Caco-2 (cell line): ENCODE measurements at regions not wholly inside any gene's neighbourhood (a gene's known extent, or its start where the extent isn't known, plus 50 kb on each side); places are given as distances from the start of the nearest gene placed in this dataset.

ENCODE experiments used
- BruUV-seq: library from RNA; stranded (reverse); fragments of 400-500 nt; replicated peaks from 2 replicates; lab custom pipeline; 2021; lab: Mats Ljungman, UMichigan
- CTCF ChIA-PET: fragments of 300-600 bp; sonication (Branson Sonifier 250); formaldehyde crosslinking; loops from one replicate; lab custom pipeline; 2022; ENCODE audit warnings: antibody characterized with exemption; lab: Charles Lee
- POLR2A ChIA-PET: fragments of 300-600 bp; sonication (Branson Sonifier 250); formaldehyde crosslinking; loops from one replicate; lab custom pipeline; 2022; ENCODE audit warnings: antibody characterized with exemption; lab: Charles Lee
- DNase-seq, 2 experiments: peaks; one replicate each; pipeline versions ENCODE4 v3.0.0 to v3.0.0-alpha.2; 2020 to 2022
- H3K27me3 ChIP-seq: replicated peaks from 2 replicates; pipeline ENCODE4 v1.6.0; 2011; ENCODE audit warnings: low read length; ENCODE audit not compliant: control insufficient read depth, insufficient read depth
- H3K36me3 ChIP-seq: 2 replicates; pipeline ENCODE4 v1.5.1; 2011; ENCODE audit warnings: low read length; ENCODE audit not compliant: control insufficient read depth, insufficient read depth
- H3K4me1 ChIP-seq: fragments of 250-450 bp; sonication (Bioruptor Pico); 2 replicates; pipeline ENCODE4 v1.5.1; 2020; ENCODE audit warnings: mild to moderate bottlenecking
- H3K4me3 ChIP-seq: 2 replicates; pipeline ENCODE4 v1.5.1; 2011; ENCODE audit warnings: low read depth, mild to moderate bottlenecking, control low read depth, low read length
- H3K9me3 ChIP-seq: fragments of 250-450 bp; sonication (Bioruptor Pico); 2 replicates; pipeline ENCODE4 v1.5.1; 2020; ENCODE audit warnings: mild to moderate bottlenecking, moderate library complexity
- H3K27ac Mint-ChIP-seq: one replicate; pipeline ENCODE4 v1.8.0; 2022; ENCODE audit warnings: mixed read lengths; ENCODE audit not compliant: unreplicated experiment
- H3K27me3 Mint-ChIP-seq: one replicate; pipeline ENCODE4 v1.8.0; 2022; ENCODE audit warnings: mixed read lengths; ENCODE audit not compliant: insufficient read depth, unreplicated experiment
- H3K36me3 Mint-ChIP-seq: one replicate; pipeline ENCODE4 v1.8.0; 2022; ENCODE audit warnings: mild to moderate bottlenecking, mixed read lengths; ENCODE audit not compliant: insufficient read depth, unreplicated experiment
- H3K4me1 Mint-ChIP-seq: one replicate; pipeline ENCODE4 v1.8.0; 2022; ENCODE audit warnings: low read depth, mixed read lengths; ENCODE audit not compliant: unreplicated experiment
- H3K4me3 Mint-ChIP-seq: one replicate; pipeline ENCODE4 v1.8.0; 2022; ENCODE audit warnings: mild to moderate bottlenecking, moderate library complexity, mixed read lengths; ENCODE audit not compliant: unreplicated experiment
- H3K9me3 Mint-ChIP-seq: one replicate; pipeline ENCODE4 v1.8.0; 2022; ENCODE audit warnings: mixed read lengths; ENCODE audit not compliant: unreplicated experiment
- intact Hi-C: fragments of 100-400 bp; cut with micrococcal nuclease; formaldehyde crosslinking; loops from one replicate; pipeline ENCODE4 v1.10.0; 2022; ENCODE audit not compliant: unreplicated experiment
- TF ChIP-seq, protein P1 (sequence below), 2 experiments: fragments of 200-600 bp in 1 of 2; IDR thresholded peaks; 1 replicate in 1 of 2; 2 replicates in 1 of 2; pipeline versions ENCODE4 v1.5.1 to v1.8.0; 2011 to 2022; ENCODE audit warnings: antibody characterized with exemption in 1 of 2, control low read depth in 1 of 2, inconsistent platforms in 1 of 2, low read depth in 1 of 2, low read length in 1 of 2, mild to moderate bottlenecking in 1 of 2, moderate library complexity in 1 of 2; ENCODE audit not compliant: insufficient read depth in 1 of 2, severe bottlenecking in 1 of 2, unreplicated experiment in 1 of 2

GRCh38 chr9:7367726-7368125, 431.9 kb downstream of the DMAC1 start:
- no peaks in the 10 kb centered on the region for H3K4me1 ChIP-seq
- H3K27ac Mint-ChIP-seq = no peak overlapping the region
- ChIA-PET POLR2A (no interaction called here), CTCF (no interaction called here)
- no peak overlapping the region for H3K4me3 ChIP-seq
- TF ChIP-seq, protein P1, sequence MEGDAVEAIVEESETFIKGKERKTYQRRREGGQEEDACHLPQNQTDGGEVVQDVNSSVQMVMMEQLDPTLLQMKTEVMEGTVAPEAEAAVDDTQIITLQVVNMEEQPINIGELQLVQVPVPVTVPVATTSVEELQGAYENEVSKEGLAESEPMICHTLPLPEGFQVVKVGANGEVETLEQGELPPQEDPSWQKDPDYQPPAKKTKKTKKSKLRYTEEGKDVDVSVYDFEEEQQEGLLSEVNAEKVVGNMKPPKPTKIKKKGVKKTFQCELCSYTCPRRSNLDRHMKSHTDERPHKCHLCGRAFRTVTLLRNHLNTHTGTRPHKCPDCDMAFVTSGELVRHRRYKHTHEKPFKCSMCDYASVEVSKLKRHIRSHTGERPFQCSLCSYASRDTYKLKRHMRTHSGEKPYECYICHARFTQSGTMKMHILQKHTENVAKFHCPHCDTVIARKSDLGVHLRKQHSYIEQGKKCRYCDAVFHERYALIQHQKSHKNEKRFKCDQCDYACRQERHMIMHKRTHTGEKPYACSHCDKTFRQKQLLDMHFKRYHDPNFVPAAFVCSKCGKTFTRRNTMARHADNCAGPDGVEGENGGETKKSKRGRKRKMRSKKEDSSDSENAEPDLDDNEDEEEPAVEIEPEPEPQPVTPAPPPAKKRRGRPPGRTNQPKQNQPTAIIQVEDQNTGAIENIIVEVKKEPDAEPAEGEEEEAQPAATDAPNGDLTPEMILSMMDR (IDR thresholded peaks at IDR 0.05; ENCODE audit: insufficient read depth in 1 of 2, low read depth in 1 of 2, low read length in 1 of 2, severe bottlenecking in 1 of 2, unreplicated experiment in 1 of 2) = no peak
- intact Hi-C loops = no loop called here
- no peak for DNase-seq
- no peaks in the 10 kb centered on the region for H3K9me3 ChIP-seq
- peaks cover 7% of the 10 kb centered on the region for H3K27me3 Mint-ChIP-seq
- H3K4me3 Mint-ChIP-seq = no peak overlapping the region
- no peaks in the 10 kb centered on the region for H3K4me1 Mint-ChIP-seq
- no peaks in the 10 kb centered on the region for H3K36me3 ChIP-seq
- H3K27me3 ChIP-seq = no peaks in the 10 kb centered on the region
- no peaks in the 10 kb centered on the region for H3K36me3 Mint-ChIP-seq
- no TSS peak for BruUV-seq
- no peaks in the 10 kb centered on the region for H3K9me3 Mint-ChIP-seq

DNA sequence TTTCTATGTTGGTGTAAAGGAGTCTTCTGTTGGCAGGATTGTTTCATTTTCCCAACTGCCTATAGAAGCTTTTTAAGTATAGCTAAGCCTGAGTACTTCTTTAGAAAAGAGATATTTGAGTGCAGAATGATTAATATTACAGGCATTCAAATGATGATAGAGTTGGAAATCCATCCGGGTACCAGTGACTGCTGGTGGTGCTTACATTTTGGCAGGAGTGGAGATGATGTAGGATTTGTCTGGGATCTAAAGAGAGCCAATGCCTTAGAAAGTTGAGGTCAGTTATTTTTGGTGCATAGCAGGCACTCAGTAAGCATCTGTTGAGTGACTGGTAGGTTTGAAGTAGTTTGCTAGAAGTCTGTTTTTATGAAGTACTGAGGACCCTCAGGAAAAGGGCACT, 433.5 kb downstream of the DMAC1 start:
- Mint-ChIP-seq H3K27ac (no peak overlapping the region), H3K36me3 (no peaks in the 10 kb centered on the region), H3K9me3 (no peaks in the 10 kb centered on the region), H3K27me3 (peaks cover 7% of the 10 kb centered on the region), H3K4me3 (no peak overlapping the region), H3K4me1 (no peaks in the 10 kb centered on the region)
- H3K4me1 ChIP-seq = no peaks in the 10 kb centered on the region
- ChIA-PET CTCF (no interaction called here), POLR2A (no interaction called here)
- TF ChIP-seq, protein P1 (IDR thresholded peaks at IDR 0.05; ENCODE audit: insufficient read depth in 1 of 2, low read depth in 1 of 2, low read length in 1 of 2, severe bottlenecking in 1 of 2, unreplicated experiment in 1 of 2) = no peak
- H3K4me3 ChIP-seq = no peak overlapping the region
- no peaks in the 10 kb centered on the region for H3K27me3 ChIP-seq
- H3K36me3 ChIP-seq = no peaks in the 10 kb centered on the region
- no TSS peak for BruUV-seq
- DNase-seq = no peak
- no peaks in the 10 kb centered on the region for H3K9me3 ChIP-seq
- intact Hi-C loops = no loop called here

DNA sequence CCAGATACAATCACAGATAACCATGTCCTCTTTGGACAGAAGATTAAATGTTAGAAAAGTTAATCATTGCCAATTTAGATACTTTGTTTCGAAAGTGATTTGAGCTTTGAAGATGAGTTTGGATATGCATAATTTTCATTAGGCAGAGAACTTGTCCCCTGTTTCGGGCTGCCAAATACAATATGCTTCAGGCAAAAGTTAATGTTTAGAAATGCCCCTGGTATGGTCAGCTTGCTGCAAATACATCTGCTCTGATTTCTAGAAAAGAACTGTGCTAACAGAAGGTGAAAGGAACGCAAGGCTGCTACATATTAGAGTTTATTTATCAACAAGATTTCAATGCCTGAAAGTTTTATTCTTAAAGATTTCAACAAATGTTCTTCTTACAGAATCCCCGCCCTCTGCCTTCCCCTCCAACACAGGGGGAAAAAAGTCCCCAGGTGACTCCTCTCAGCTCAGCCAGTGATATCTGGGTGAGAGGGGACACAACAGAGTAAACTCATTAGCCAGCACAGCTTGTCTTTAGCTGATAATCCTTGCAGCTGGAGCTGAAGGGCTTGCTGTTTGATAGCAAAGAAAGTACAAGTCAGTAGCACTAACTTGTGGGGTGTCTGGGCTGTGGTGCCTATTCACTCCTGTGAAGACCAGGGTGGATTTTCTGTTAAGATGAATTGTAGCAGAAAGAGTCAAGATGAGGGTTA, 435.7 kb downstream of the DMAC1 start:
- H3K4me3 Mint-ChIP-seq = no peak overlapping the region
- H3K4me1 Mint-ChIP-seq = no peaks in the 10 kb centered on the region
- H3K9me3 Mint-ChIP-seq = no peaks in the 10 kb centered on the region
- Histone ChIP-seq H3K4me1 (no peaks in the 10 kb centered on the region), H3K36me3 (no peaks in the 10 kb centered on the region), H3K4me3 (no peak overlapping the region), H3K27me3 (no peaks in the 10 kb centered on the region), H3K9me3 (no peaks in the 10 kb centered on the region)
- no peak overlapping the region for H3K27ac Mint-ChIP-seq
- BruUV-seq = no TSS peak
- H3K27me3 Mint-ChIP-seq = peaks cover 7% of the 10 kb centered on the region
- TF ChIP-seq, protein P1 (IDR thresholded peaks at IDR 0.05; ENCODE audit: insufficient read depth in 1 of 2, low read depth in 1 of 2, low read length in 1 of 2, severe bottlenecking in 1 of 2, unreplicated experiment in 1 of 2) = no peak
- DNase-seq = no peak
- ChIA-PET CTCF (no interaction called here), POLR2A (no interaction called here)
- H3K36me3 Mint-ChIP-seq = no peaks in the 10 kb centered on the region
- intact Hi-C loops = no loop called here
